Retinal pigment epithelial cell (primary cell): ENCODE measurements at regions not wholly inside any gene's neighbourhood (a gene's known extent, or its start where the extent isn't known, plus 50 kb on each side); places are given as distances from the start of the nearest gene placed in this dataset.
A peak's percentile ranks its signal among the peaks of the same experiment; 100 is the strongest.

Experiments used
- DNase-seq: peaks from one replicate; pipeline ENCODE4 v3.0.0-alpha.2; 2010; ENCODE audit warnings: low read depth
- H3K4me3 ChIP-seq: 2 replicates; pipeline ENCODE4 v1.5.1; 2011; ENCODE audit warnings: mild to moderate bottlenecking, low read length, control low read depth, moderate library complexity
- TF ChIP-seq, protein P1 (sequence below): conservative IDR thresholded peaks from 2 replicates; pipeline ENCODE4 v1.5.1; 2011; ENCODE audit warnings: low read depth, low read length, control low read depth, inconsistent platforms

DNA sequence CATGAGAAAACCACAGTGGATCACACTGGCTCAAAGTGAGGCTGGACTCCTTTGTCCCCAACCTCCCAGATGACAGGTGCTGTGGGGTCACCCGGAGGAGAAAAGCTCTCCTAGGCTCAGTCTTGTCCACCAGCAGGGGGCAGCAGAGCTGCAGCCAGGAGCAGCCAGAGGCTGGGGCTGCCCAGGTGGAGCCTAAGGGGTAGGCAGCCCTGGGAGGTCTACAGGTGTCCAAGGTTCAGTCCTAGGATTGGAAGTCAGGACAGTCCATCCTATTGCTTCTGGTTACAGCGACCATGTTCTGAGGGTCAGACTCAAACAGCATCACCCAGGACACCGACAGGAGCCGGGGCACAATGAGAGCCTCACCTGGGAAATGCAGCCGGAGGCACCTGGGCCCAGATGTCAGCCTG, 77.6 kb upstream of the IGLL5 start:
- DNase-seq: no peak
- TF ChIP-seq, protein P1, sequence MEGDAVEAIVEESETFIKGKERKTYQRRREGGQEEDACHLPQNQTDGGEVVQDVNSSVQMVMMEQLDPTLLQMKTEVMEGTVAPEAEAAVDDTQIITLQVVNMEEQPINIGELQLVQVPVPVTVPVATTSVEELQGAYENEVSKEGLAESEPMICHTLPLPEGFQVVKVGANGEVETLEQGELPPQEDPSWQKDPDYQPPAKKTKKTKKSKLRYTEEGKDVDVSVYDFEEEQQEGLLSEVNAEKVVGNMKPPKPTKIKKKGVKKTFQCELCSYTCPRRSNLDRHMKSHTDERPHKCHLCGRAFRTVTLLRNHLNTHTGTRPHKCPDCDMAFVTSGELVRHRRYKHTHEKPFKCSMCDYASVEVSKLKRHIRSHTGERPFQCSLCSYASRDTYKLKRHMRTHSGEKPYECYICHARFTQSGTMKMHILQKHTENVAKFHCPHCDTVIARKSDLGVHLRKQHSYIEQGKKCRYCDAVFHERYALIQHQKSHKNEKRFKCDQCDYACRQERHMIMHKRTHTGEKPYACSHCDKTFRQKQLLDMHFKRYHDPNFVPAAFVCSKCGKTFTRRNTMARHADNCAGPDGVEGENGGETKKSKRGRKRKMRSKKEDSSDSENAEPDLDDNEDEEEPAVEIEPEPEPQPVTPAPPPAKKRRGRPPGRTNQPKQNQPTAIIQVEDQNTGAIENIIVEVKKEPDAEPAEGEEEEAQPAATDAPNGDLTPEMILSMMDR: peak; percentile 92
- H3K4me3 ChIP-seq: no peak overlapping the region

DNA sequence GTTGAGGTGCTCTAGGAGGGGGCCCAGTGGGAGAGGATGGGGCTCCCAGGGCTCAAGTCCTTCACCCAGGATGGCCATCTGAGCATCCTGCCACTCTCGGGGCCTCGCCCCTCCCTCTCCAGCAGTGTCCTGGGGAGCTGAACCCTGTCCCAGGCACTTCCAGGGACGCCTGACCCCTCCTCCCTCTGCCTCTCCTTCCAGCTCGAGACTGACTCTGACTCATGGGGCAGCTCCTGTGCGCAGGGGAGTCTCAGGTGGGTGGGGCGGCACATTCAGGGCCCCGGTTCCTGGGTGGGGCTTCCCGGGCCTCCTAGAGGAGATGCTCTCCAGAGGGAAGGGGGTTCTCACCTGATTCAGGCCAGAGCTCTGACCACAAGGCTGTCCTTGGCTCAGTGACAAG, 77.1 kb upstream of the IGLL5 start:
- DNase-seq: no peak
- TF ChIP-seq, protein P1: no peak

GRCh38 chr22:22811016-22812009, 76.3 kb upstream of the IGLL5 start:
- no peak for DNase-seq
- TF ChIP-seq, protein P1: no peak
- H3K4me3 ChIP-seq: no peak overlapping the region

More for the DNA sequence above, 77.1 kb upstream of the IGLL5 start:
- no peak overlapping the region for H3K4me3 ChIP-seq

DNA sequence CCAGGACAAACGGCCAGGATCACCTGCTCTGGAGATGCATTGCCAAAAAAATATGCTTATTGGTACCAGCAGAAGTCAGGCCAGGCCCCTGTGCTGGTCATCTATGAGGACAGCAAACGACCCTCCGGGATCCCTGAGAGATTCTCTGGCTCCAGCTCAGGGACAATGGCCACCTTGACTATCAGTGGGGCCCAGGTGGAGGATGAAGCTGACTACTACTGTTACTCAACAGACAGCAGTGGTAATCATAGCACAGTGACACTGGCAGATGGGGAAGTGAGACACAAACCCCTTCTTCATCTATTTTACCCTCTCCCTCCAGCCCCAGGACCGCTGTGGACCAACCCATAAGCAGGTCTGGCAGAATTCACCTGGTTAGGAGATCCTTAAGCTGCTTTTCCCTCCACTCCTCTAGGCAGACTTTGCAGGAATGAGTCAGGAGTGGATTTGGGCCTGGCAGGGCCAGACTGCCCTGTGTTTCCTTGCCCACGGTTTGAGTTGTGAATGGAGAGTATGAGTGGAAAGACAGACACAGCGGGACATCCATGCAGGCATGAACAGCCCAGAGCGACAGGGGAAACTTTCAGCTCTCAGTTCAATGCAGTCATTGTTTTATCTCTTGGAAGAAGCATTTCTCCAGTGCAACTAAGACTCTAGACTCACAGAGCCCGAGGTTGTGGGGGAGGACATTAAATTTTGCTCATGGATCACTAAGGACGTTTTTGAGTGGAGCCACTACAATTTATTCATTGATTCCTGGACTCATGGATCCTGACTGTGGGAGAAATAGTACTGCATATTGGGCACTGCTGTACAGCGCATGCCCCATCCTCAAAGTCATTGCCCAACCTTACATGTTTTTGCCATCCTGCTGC, 75.3 kb upstream of the IGLL5 start:
- no peak for DNase-seq
- TF ChIP-seq, protein P1: no peak
- no peak overlapping the region for H3K4me3 ChIP-seq

GRCh38 chr22:22813126-22814075, 74.2 kb upstream of the IGLL5 start:
- TF ChIP-seq, protein P1: no peak
- no peak overlapping the region for H3K4me3 ChIP-seq
- no peak for DNase-seq

GRCh38 chr22:22814666-22815396, 72.8 kb upstream of the IGLL5 start:
- TF ChIP-seq, protein P1: no peak
- no peak overlapping the region for H3K4me3 ChIP-seq
- no peak for DNase-seq
